Activated naive CD4-positive, alpha-beta T cell treated with anti-CD3 and anti-CD28 coated beads, Interleukin-2, amount 10 ng/mL, durations not matched to agents 7 days and 5 days (primary cell): ENCODE measurements at regions not wholly inside any gene's neighbourhood (a gene's known extent, or its start where the extent isn't known, plus 50 kb on each side); places are given as distances from the start of the nearest gene placed in this dataset.
"Not testable (repeated sequence)": the region's sequence is repeated elsewhere in the genome, so short reads cannot be mapped to it uniquely, and the experiment has no call there.

ENCODE experiments used
- CTCF ChIA-PET: fragments of 350-600 bp; sonication (Branson Sonifier 250); formaldehyde crosslinking; loops from one replicate; lab custom pipeline; 2021; ENCODE audit warnings: antibody characterized with exemption; lab: Charles Lee
- DNase-seq: peaks from one replicate; pipeline ENCODE4 v3.0.0-alpha.2; 2020
- H3K27ac Mint-ChIP-seq: one replicate; pipeline ENCODE4 v1.8.0; 2021; ENCODE audit warnings: mild to moderate bottlenecking, moderate library complexity, mixed read lengths
- H3K27me3 Mint-ChIP-seq: one replicate; pipeline ENCODE4 v1.8.0; 2021; ENCODE audit warnings: mild to moderate bottlenecking, mixed read lengths
- H3K36me3 Mint-ChIP-seq: one replicate; pipeline ENCODE4 v1.8.0; 2021; ENCODE audit warnings: mixed read lengths
- H3K4me1 Mint-ChIP-seq: one replicate; pipeline ENCODE4 v1.8.0; 2021; ENCODE audit warnings: mixed read lengths
- H3K4me3 Mint-ChIP-seq: one replicate; pipeline ENCODE4 v1.8.0; 2021; ENCODE audit warnings: mild to moderate bottlenecking, moderate library complexity, mixed read lengths
- H3K9me3 Mint-ChIP-seq: one replicate; pipeline ENCODE4 v1.8.0; 2021; ENCODE audit warnings: mixed read lengths

DNA sequence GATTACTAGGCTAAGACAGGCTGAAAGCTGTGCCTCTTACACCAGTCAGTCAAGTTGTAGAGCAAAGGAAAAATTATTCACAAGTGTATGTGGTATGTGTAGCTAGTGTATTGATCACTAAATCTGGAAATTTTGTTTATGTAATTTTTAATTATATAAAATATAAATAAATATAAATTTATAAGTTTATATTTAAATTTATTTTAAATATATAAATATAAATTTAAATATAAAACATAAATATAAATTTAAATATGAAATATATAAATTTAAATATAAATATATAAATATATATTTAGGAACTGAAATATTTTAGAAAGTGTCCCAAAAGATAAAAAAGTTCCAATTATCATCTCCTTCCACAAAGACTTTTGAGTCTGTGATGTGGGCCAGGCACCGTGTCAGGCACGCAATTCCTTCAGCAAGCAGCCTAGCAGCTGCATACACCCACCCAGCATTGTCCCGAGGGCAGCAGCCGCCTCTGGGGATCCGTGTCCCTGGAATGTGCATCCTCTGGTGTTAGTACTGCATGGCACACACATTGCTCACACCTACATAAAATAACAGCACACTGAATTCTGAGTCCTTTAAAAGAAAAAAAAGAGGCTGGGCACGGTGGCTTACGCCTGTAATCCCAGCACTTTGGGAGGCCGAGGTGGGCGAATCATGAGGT is 1098.0 kb downstream of the BRD1 start:
- no peaks in the 10 kb centered on the region for H3K27me3 Mint-ChIP-seq
- H3K36me3 Mint-ChIP-seq, result no peaks in the 10 kb centered on the region
- no peaks in the 10 kb centered on the region for H3K4me1 Mint-ChIP-seq
- no peaks in the 10 kb centered on the region for H3K9me3 Mint-ChIP-seq
- CTCF ChIA-PET, result no interaction called here
- DNase-seq, result no peak
- H3K4me3 Mint-ChIP-seq, result no peak overlapping the region
- H3K27ac Mint-ChIP-seq, result no peak overlapping the region

DNA sequence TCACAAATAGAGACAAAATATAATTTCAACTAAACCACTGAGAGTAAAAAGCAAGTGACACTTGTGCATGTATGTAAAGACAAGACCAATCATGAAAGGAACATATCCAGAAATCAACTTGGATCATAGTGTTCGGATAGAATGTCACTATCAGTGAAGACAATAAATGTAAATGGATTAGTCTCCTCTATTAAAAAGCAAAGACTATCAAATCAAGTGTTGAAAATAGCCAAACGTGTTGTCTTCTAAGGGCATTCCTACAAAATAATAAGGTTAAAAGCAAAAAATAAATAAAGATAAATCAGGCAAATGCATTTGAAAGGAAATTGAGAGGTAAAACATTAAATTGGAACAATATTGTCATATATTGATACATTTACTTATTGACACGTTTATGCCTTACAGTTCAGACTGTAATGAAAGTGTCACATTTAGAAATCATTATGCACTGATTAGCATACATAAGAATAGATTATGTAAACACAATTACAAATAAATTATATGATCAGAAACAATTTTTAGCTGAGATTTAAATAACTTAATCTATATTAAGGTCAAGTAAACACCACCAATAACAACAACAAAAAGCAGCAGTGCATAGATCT is 1100.1 kb downstream of the BRD1 start:
- H3K36me3 Mint-ChIP-seq, result no peaks in the 10 kb centered on the region
- CTCF ChIA-PET, result no interaction called here
- H3K4me3 Mint-ChIP-seq, result no peak overlapping the region
- no peak overlapping the region for H3K27ac Mint-ChIP-seq
- H3K27me3 Mint-ChIP-seq, result no peaks in the 10 kb centered on the region
- no peaks in the 10 kb centered on the region for H3K4me1 Mint-ChIP-seq
- no peak for DNase-seq
- H3K9me3 Mint-ChIP-seq, result no peaks in the 10 kb centered on the region

DNA sequence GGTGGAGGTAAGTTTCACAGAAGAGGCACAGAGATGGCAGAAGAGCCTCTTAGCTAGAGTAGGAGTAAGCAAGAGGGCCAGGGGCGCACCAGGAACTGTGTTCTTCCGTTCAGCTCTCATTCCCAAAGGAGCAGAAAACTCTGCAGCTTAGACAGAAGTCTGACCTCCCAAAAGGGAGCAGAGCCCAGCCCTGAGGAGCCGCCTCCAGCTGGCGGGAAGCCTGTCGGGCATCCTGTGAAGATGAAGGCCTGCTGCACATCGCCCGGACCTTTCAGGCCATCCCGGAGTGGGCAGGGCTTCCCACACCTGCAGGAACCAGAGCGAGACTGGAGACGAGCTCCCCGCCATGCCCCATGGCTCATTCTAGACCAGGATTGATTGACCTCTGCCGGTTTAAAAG is 1102.8 kb downstream of the BRD1 start:
- Mint-ChIP-seq H3K4me1 (no peaks in the 10 kb centered on the region), H3K9me3 (no peaks in the 10 kb centered on the region), H3K4me3 (no peak overlapping the region), H3K27me3 (no peaks in the 10 kb centered on the region), H3K27ac (no peak overlapping the region), H3K36me3 (no peaks in the 10 kb centered on the region)
- CTCF ChIA-PET, result no interaction called here
- no peak for DNase-seq

DNA sequence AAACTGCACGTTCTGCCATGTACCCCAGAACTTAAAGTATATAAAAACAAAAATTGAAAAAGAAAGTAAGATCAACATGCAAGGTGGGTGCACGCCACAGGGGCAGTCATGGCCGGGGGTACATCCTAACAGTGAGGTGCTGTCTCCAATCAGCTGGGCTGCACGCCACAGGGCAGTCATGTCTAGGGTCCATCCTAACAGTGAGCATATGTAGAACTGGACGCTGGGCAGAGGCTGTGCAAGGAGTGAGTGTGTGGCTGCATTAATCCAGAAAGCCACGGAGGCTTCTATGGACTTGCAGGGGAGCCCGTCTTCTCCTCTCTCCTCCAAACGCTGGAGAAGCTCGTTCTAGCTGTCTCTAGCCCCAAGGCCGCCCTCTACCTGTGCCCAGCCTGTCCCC is 1105.0 kb downstream of the BRD1 start:
- Mint-ChIP-seq H3K4me3 (no peak overlapping the region), H3K4me1 (no peaks in the 10 kb centered on the region), H3K27ac (no peak overlapping the region), H3K36me3 (no peaks in the 10 kb centered on the region), H3K9me3 (no peaks in the 10 kb centered on the region), H3K27me3 (no peaks in the 10 kb centered on the region)
- CTCF ChIA-PET, result no interaction called here
- no peak for DNase-seq

DNA sequence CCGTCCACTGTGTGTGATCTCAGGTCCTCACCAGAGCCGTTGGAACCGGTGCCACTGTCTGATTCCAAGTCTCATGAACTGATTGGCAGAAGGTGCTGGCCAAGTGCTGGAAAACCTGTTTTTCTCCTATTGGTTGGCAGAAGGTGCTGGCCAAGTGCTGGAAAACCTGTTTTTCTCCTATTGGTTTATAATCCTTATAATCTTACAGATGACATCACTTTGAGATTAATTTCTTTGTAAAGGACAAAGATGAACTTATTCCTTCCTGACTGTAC is 1106.3 kb downstream of the BRD1 start:
- no peak overlapping the region for H3K27ac Mint-ChIP-seq
- H3K27me3 Mint-ChIP-seq, result no peaks in the 10 kb centered on the region
- no peak overlapping the region for H3K4me3 Mint-ChIP-seq
- CTCF ChIA-PET, result no interaction called here
- H3K9me3 Mint-ChIP-seq, result no peaks in the 10 kb centered on the region
- H3K36me3 Mint-ChIP-seq, result no peaks in the 10 kb centered on the region
- no peaks in the 10 kb centered on the region for H3K4me1 Mint-ChIP-seq
- DNase-seq, result peak; percentile 0

DNA sequence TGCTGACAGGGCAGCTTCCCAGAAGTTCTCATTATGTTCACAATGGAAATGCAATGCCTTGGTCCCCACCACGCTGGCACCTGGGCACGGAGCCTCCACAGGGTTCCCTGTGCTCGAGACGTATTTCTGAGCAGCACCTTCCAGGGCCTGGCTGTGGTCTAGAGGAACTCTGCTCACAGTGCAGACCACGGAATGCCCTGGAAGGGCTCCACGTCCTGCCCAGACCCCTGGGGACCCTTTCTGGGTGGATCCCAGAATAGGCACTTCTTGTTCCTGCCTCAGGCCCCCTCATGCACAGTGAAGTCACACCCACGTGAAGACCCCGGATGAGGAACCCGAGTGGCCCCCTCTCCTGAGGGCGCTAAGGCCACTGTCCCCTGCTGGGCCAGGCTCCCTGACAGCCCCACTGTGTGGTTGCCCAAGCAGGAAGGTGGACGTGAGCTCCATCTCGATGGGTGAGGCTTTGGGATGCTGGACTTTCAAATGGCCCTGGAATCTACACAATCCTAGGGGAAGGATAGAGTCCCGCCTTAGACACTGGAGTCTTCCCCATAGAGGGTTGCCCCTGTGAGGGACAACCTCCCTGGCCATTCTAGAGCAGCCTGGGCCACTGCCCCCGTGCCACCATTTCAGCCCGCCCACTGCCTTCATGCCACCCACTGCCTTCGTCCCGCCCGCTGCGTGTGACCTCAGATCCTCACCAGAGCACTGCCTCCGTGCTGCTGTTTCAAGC is 1106.8 kb downstream of the BRD1 start:
- no peak overlapping the region for H3K27ac Mint-ChIP-seq
- H3K36me3 Mint-ChIP-seq, result no peaks in the 10 kb centered on the region
- H3K4me1 Mint-ChIP-seq, result no peaks in the 10 kb centered on the region
- no peaks in the 10 kb centered on the region for H3K27me3 Mint-ChIP-seq
- peaks cover under 1% of the 10 kb centered on the region for H3K9me3 Mint-ChIP-seq
- no peak overlapping the region for H3K4me3 Mint-ChIP-seq
- peak; percentile 6 for DNase-seq
- CTCF ChIA-PET, result no interaction called here

DNA sequence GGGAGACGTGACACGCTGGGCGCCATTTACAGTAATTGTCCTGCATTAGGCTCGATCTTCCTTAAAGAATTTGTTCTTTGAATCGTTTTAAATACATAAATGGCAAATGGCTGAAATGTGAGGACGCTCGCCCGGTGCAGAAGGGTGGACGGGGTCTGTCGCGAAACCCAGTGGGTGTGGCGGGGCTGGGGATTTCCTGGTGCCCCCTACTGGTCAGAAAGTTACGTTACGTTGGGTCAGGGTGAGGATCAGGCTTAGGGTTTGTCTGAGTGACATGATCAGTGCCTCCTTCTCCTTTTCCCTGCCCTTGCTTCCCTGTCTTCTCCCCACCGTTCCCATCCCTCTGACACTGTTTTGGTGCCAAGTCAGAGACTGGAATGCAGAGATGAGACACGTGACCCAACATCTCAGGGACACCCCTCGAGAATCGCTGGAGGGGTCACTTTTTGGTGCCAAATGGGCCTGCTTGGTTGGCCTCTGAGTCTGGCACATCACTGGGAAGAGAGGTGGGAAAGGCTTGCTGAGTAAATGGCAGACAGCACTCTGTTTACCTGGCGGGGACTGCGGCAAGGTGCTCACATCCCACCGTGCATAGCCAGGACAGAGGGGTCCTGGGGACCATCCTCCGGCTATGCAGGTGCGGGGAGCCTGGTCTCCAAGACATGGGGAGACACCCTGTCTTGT is 1107.6 kb downstream of the BRD1 start:
- Mint-ChIP-seq H3K9me3 (peaks cover 3% of the 10 kb centered on the region), H3K4me3 (no peak overlapping the region), H3K36me3 (no peaks in the 10 kb centered on the region), H3K27ac (no peak overlapping the region), H3K27me3 (no peaks in the 10 kb centered on the region), H3K4me1 (no peaks in the 10 kb centered on the region)
- peak; percentile 19 for DNase-seq
- CTCF ChIA-PET, result no interaction called here

DNA sequence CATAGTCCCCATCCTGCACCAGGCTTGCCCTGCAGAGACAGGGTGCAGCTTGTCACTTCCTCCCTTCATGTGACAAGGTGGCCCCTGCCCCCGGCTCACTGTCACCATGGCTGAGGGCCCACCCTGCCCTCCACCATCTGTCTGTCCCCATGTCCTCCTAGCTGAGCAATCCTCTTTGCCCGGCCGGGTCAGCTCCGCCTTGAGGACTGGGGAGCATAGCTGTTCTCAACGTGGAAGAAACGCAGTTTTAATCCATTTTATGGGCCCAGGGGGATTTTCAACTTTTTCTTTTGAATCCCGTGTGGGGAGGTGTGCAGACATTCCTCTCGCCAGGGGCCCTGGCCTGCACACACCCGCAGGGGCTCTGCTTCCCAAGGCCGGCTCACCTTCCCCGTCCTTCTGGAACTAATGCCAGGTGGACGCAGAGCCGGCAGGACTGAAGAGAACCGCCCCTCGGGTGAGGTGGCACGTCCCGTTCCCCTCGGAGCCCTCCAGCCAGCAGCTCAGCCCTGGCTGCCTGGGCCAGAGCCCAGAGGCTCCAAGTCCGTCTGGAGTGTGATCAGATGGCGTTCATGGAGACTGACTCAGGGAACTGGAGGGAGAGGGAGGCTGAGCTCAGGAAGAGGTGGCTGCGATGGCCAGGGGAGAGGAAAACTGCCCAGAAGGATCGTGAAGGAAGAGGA is 1108.7 kb downstream of the BRD1 start:
- H3K27ac Mint-ChIP-seq, result no peak overlapping the region
- peaks cover 7% of the 10 kb centered on the region for H3K9me3 Mint-ChIP-seq
- no peaks in the 10 kb centered on the region for H3K27me3 Mint-ChIP-seq
- H3K36me3 Mint-ChIP-seq, result no peaks in the 10 kb centered on the region
- CTCF ChIA-PET, result no interaction called here
- DNase-seq, result no peak
- H3K4me1 Mint-ChIP-seq, result no peaks in the 10 kb centered on the region
- H3K4me3 Mint-ChIP-seq, result no peak overlapping the region

DNA sequence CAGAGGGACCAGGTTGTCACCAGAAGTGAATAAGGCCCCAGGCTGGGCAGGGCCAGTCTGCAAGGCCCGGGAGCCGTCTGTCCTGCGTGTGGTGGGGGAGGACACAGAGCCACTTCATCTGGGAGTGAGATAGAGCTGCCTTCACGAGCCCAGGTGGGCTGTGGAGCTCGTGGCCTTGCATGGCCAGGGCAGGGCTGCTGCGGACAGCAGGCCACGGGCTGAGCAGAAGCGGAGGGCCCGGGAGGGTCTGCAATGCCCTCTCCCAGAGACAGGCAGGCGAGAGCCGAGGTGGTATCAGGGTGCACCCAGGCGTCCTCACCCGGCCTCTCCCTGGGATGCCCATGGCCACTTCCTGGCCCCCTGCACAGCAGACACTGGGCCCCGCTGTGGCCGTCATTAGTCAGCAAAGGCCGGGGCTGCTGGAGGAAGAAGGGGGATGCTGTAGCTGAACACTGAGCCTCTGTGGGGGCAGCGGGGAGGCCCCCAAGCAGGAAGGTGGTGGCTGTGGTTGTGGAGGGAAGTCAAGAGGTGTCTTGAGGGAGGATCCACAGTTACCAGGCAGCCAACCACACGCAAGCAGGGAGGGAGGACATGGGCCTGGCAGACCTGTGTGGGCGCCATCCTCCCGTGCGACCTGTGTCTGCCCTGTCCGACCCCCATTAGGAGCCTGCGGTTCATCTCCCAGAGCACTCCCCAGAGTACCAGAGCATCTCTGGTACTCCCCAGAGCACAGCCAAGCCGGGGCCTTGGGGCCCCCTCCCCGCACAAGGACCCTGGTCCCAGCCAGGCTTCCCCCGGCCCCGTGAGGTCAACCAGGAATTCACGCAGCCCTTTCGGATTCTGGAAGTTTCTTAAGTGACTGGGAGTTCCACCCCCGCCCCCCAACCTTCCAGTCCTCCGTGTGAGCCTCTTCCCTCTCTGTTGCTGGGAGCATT is 1109.5 kb downstream of the BRD1 start:
- CTCF ChIA-PET, result no interaction called here
- H3K4me3 Mint-ChIP-seq, result no peak overlapping the region
- H3K4me1 Mint-ChIP-seq, result no peaks in the 10 kb centered on the region
- peak; percentile 18 for DNase-seq
- no peaks in the 10 kb centered on the region for H3K27me3 Mint-ChIP-seq
- H3K27ac Mint-ChIP-seq, result no peak overlapping the region
- no peaks in the 10 kb centered on the region for H3K36me3 Mint-ChIP-seq
- H3K9me3 Mint-ChIP-seq, result peaks cover 7% of the 10 kb centered on the region

DNA sequence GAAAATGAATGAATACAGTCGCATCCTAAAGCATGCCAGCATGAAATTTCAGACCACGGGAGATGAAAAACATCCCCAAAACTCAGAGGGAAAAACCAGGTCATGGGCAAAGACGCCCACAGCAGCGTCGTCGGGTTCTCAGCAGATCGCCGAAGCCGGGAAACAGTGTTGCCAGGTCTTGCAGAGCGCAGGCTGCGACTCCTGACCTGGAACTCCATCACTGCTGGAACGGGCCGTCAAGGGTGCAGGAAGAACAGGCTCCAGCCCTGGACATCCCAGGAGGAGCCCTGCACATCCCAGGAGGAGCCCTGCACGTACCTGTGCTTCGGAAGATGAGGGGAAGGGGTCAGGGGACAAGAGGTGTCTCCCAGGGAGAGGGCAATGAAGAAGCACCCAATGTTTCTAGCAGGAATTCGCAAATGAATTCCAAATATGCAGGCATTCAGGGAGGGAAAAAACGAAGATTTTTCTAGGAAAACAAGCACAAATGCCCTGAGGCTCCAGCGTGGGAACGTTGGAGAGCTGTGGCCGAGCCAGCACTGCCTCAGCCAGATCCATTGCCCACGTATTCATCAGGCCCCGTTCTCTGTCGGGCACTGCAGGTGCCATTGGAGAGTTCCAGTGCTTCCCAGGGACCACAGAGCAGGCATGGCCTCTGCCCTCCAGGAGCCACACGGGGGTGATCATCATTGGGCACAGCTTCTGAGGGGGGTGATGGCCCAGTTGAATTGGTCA is 1110.4 kb downstream of the BRD1 start:
- Mint-ChIP-seq H3K36me3 (no peaks in the 10 kb centered on the region), H3K27ac (no peak overlapping the region), H3K27me3 (no peaks in the 10 kb centered on the region), H3K9me3 (peaks cover 7% of the 10 kb centered on the region), H3K4me1 (no peaks in the 10 kb centered on the region), H3K4me3 (no peak overlapping the region)
- CTCF ChIA-PET, result no interaction called here
- DNase-seq, result no peak

DNA sequence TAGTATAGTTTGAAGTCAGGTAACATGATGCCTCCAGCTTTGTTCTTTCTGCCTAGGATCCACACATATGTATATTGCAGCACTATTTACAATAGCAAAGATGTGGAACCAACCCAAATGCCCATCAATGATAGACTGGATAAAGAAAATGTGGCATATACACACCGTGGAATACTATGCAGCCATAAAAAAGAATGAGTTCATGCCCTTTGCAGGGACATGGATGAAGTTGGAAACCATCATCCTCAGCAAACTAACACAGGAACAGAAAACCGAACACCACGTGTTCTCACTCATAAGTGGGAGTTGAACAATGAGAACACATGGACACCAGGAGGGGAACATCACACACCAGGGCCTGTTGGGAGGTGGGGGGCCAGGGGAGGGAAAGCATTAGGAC is 1111.5 kb downstream of the BRD1 start:
- CTCF ChIA-PET, H3K4me1 Mint-ChIP-seq, H3K9me3 Mint-ChIP-seq, H3K27ac Mint-ChIP-seq, H3K27me3 Mint-ChIP-seq, H3K4me3 Mint-ChIP-seq, H3K36me3 Mint-ChIP-seq, DNase-seq: not testable (repeated sequence)

DNA sequence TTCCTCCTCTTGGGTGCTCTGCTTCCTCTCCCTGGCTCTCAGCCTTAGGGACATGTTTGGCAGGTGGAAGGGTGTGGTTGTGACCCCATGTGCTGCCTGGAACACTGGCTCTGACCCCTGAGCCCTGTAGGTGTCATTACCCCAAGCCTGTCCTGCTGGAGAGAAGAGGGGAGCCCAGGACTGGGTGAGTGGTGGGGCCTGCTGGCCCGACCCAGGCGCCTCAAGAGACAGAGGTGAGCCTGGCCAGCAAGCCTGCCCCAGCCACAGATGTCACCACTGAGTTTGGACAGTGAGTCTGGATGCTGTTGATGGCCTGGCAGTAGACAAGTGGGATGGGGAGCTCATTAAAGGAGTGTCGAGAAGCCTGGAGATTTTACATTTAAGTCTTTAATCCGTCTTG is 1112.2 kb downstream of the BRD1 start:
- no peaks in the 10 kb centered on the region for H3K4me1 Mint-ChIP-seq
- no peak overlapping the region for H3K27ac Mint-ChIP-seq
- H3K27me3 Mint-ChIP-seq, result no peaks in the 10 kb centered on the region
- CTCF ChIA-PET, result no interaction called here
- DNase-seq, result no peak
- H3K4me3 Mint-ChIP-seq, result no peak overlapping the region
- peaks cover 7% of the 10 kb centered on the region for H3K9me3 Mint-ChIP-seq
- no peaks in the 10 kb centered on the region for H3K36me3 Mint-ChIP-seq

DNA sequence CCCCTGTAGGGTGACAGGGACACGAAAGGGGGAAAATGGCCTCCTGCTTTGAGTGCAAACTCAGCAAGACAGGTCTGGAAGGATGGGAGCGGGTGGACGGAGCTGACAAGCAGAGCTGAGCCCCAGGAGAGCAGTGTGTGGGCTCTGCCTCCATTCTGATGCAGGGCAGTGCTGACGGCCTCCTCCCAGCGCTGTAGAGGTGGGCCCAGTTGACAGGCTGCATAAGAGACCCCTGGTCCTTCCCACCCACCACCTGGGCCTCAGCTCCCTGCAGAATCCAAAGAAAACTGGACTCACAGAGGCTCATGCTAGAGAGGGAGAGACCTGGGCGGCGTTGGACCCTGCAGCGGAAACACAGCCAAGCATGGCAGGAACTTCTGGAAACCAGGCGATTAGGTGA is 1113.4 kb downstream of the BRD1 start:
- Mint-ChIP-seq H3K27ac (no peak overlapping the region), H3K27me3 (no peaks in the 10 kb centered on the region), H3K4me1 (no peaks in the 10 kb centered on the region), H3K9me3 (peaks cover 7% of the 10 kb centered on the region), H3K36me3 (no peaks in the 10 kb centered on the region), H3K4me3 (no peak overlapping the region)
- DNase-seq, result peak; percentile 5
- CTCF ChIA-PET, result no interaction called here
